HG03060 (cell line): ENCODE measurements at regions not wholly inside any gene's neighbourhood (a gene's known extent, or its start where the extent isn't known, plus 50 kb on each side); places are given as distances from the start of the nearest gene placed in this dataset.

ENCODE experiments used
- ATAC-seq: cut with Tn5 transposase; IDR thresholded peaks from one replicate; pipeline ENCODE4 v1.9.1; 2021; ENCODE audit warnings: low read depth, moderate number of reproducible peaks; ENCODE audit not compliant: unreplicated experiment

DNA sequence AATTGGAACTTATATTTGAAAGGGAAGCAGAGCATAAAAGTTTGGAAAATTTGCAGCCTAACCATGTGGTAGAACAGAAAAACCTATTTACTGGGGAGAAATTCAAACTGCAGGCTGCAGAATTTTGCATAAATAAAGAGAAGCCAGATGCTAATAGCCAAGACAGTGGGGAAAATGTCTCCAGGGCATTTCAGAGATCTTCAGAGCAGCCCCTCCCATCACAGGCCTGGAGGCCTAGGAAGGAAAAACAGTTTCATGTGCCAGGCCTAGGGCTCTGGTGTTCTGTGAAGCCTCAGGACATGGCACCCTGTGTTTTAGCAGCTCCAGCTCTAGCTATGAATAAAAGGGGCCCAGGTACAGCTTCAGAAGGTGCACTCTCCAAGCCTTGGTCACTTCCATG is 648.7 kb upstream of the FRG1 start:
- ATAC-seq: no peak

DNA sequence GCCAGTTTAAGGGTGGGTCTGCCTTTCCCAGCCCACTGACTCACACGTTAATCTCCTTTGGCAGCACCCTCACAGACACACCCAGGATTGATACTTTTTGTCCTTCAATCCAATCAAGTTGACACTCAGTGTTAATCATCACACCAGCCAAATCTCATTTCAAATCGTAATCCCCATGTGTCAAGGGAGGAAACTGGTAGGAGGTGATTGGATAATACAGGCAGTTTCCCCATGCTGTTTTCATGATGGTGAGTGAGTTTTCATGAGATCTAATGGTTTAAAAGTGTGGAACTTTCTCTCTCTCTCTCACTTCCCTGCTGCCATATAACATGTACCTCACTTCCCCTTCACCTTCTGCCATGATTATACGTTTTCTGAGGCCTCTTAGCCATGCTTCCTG is 647.2 kb upstream of the FRG1 start:
- ATAC-seq: no peak

DNA sequence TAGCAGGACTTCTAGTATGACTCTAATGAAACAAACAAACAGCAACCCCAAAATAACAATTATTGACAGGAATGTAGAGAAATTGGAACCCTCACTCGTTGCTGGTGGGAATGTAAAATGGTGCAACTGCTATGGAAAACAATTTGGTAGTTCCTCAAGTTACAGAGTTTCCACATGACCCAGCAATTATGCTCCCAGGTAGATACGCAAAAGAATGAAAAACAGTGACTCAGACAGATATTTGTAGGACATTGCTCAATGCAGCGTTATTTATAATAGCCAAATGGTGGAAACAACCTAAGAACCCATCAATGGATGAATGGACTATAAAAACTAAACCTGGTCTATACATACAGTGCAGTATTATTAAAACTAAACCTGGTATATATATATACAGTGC is 646.1 kb upstream of the FRG1 start:
- no peak for ATAC-seq

DNA sequence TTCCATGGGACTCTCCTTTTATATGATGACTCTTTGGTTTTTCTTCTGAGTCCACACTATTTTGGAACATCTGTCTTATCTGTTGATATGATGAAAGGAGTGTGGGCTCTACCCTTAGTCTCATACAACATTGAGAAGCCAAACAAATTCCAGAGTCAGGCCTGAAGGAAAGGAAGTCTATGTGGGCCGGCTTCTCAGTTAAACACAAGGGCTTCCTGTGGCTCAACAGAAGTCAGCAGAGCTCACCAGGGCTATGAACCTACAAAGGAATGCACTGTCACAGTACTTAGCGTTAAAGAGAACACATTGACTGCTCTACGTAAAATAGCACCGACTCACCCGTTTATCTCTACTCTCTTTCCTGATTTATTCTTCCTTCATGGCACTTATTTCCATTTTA is 641.0 kb upstream of the FRG1 start:
- ATAC-seq: no peak

DNA sequence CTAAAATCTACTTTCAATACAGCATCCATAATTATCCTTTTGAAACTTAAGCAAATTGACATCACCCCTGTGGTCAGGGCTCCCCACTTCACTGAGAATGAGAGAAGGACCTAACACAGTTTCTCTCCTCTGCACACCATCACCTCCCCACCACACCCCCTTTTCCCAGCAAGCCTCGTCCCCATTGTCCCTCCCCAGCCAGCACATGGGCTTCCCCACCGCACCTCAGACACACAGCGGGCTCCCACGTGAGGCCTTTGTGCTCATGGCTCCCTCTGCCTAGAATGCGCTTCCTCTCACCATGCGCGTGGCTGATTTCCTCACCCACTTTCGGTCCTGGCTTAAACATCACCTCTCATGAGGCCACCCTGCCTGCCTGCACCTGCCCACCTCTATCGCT is 639.0 kb upstream of the FRG1 start:
- no peak for ATAC-seq

DNA sequence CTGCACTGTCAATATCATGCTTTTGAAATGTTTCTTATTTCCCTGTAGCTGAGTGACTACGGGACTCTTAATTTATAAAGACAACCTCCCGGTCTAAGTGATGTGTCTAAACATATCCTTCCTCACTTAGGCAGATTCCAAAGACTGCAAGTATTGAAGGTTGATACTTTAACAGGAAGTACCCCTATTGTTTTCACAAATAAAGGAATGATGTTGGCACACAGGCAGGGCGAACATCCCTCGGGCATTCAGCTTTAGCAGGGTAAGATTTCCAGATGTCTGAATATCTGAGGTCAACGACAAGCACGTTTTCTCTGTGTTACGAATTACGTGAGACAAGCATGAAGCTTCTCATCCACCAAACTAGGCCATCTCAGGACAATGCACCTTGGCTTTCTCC is 638.0 kb upstream of the FRG1 start:
- ATAC-seq: no peak

DNA sequence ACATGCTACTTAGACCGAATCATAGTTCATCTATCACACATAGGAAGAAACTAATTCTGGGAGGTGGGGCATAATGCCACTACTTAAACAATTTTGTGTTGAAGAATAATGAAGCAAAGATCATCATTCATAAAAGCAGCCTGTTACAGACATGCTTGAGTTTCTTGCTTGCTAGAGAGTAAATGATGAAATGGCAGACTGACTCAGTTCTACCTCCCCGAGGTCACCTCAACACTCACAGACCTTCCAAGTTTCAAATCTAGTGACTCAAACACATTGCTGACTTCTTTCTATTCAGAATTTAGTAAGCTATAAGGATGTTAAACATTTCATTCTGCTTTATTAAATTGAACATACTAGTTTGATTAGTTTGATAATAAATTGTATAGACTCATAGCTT is 636.5 kb upstream of the FRG1 start:
- no peak for ATAC-seq

DNA sequence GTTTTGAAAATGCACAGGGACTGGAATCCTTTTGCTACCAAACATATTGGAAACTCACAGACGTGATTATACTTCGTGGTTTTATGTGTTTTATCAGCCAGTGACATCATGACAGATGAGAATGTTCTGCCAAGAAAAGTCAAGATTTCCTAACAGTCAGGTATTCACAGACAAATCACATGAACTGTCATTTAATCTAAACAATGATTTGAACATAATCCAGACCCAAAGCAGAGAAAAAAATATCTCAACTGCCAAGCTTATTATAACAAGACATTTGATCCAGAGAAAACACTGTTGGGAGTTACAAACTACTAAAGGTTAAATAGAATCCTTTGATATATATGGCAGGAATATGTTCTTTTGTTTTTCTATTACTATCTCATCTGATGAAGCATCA is 635.9 kb upstream of the FRG1 start:
- no peak for ATAC-seq

DNA sequence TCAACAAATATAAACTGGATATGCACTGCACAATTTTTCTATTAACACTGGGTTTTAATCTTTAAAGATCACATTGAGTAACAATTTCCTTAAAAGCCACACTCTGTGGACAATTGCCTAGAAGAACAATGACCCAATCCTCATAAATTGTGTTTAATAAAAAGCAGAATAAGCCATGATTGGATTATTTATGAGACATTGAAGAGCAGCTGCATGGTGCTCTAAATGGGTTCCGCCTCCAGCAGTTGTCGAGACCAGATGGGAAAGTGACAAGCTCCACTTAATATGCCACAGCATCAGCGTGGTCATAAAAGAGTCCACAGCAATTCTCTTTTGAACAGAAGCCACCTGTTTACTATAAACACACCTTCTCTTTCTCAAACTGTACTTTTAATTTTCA is 635.2 kb upstream of the FRG1 start:
- ATAC-seq: no peak

DNA sequence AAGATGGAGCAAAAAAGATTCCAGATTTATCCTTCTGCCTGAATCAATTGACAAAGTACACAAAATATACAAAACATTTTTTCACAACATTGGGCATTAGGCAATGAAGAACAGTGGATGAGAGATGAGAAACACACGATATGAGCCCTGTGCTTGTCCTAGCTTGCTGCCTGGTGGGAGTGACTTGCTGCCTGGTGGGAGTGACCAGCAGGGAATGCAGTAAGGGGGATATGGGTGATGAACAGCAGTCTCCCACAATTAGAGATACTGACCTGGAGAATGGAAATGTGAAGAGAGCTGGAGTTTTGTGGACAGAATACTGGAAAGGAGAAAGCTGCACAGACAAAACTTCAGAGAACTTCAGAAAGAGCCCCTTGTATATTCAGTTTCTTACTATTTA is 629.4 kb upstream of the FRG1 start:
- ATAC-seq: no peak

DNA sequence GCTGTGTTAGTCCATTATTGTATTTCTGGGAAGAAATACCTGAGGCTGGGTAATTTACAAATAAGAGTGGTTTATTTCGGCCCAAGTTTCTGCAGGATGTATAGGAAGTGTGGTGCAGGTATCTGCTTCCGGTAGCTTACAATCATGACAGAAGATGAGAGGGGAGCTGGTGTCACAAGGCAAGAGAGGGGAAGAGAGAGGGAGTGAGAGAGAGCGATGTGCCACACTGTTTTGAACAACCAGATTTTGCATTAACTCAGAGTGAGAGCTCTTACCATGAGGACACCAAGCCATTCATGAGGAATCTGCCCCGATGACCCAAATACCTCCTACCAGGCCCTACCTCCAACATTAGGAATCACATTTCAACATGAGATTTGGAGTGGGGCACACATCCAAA is 627.6 kb upstream of the FRG1 start:
- no peak for ATAC-seq

DNA sequence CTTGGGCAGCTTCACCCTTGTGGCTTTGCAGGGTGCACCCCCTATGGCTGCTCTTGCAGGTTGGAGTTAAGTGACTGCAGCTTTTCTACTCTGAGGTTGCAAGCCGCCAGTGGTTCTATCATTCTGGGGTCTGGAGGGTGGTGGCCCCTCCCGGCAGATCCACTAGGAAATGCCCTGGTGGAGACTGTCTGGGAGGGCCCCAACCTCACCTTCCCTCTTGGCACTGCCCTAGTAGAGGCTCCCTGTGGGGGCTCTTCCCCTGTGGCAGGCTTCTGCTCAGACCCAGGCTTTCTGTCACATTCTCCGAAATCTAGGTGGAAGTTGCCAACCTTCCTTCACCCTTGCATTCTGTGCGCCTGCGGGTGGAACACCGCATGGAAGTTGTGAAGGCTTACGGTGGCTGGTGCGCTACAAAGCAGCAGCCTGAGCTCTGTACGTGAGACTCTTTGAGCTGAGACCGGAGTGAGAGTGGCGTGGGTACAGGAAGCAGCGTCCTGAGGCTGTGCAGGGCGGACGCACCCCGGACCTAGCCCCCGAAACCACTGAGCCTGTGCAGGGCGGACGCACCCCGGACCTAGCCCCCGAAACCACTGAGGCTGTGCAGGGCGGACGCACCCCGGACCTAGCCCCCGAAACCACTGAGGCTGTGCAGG is 626.7 kb upstream of the FRG1 start:
- no peak for ATAC-seq

DNA sequence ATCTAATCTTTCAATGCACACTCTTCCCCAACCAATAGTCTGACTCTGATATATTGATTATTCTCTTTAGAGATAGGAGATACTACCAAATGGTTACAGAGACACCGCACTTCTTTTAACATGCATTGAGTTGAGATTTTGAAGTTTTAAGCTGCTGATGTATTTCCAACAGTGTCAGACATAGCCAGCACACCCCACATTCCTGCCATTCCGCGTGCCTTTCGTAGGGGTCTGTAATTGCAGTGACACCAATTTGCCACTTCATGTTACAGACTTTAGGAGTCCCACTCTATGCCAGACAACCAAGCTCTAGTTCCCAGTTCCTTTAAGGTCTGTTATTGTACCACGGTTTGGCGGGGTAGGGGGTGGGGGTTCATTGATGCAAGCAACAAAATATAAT is 618.2 kb upstream of the FRG1 start:
- no peak for ATAC-seq

DNA sequence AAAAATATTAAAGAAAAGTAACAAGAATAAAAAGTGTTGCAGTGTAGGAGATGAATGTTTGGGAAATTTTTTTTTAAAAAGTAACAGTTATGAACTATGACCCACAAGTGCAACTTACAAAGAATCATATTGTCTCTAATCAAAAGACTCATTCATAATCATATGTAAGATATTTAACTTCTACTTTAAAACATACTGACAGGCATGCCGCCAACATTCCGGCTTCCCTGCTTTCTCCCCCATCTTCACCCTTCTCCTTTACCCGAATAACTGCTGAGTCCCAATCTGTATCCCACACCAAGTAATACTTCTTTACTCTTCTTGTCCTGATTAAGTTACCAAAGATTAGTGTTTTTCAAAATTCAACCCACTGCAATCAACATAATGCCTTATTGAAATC is 598.8 kb upstream of the FRG1 start:
- ATAC-seq: no peak

DNA sequence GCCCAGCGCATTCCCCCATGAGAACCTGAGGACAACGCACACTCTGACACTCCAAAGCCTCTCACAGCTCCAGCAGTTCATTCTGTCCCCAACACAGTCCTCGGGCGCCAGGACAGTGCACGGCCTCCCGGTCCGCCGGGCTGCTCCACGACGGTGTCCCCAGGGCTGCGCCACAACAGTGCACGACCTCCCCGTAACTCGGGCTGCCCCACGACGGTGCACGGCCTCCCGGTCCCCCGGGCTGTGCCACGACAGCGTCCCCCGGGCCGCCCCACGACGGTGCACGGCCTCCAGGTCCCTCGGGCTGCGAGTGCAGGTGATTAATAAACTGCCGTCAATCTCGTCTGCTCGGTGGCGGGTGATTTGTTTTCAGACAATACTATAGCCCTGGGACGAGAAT is 585.1 kb upstream of the FRG1 start:
- ATAC-seq: no peak

DNA sequence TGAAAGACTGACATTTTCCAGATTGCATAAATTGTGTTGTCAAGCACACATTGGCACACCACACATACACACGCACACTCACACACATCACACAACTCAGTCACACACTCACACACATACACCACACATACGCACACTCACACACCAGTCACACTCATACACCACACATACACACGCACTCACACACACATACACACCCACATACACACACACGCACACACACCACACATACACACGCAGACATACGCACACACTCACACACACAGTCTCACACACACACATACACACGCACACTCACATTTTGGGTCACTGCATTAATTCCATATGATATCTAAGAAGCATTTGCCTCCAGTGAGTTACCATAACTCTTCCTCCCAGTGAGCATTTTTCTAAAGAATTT is 578.3 kb upstream of the FRG1 start:
- ATAC-seq: no peak

DNA sequence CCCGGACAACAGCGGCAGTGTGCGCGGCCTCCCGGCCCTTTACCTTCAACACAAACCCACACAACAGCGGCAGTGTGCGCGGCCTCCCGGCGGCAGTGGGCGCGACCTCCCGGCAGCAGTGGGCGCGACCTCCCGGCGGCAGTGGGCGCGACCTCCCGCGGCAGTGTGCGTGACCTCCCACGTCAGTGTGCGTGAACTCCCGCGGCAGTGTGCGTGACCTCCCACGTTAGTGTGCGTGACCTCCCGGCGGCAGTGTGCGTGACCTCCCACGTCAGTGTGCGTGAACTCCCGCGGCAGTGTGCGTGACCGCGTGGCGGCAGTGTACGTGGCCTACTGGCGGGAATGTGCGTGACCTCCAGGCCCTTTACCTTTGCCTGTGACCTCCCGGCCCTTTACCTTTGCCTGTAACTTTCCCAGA is 576.6 kb upstream of the FRG1 start:
- ATAC-seq: no peak

DNA sequence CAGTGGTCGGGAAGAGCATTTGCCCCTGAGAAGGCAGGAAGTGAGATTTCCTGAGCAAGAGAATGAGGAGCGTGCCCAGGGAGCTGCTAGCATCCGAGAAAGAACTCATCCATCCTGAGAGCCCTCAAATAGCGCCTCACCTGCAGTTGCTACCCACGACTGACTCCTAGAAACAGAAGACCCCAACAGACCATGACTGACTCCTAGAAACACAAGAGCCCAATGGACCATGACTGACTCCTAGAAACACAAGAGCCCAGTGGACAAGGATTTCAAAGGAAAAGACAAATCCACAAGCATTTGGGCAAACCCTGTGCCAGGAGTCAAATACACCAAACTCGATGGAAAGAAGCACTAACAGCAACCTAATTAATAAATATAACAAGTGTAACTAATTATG is 575.2 kb upstream of the FRG1 start:
- ATAC-seq: no peak

DNA sequence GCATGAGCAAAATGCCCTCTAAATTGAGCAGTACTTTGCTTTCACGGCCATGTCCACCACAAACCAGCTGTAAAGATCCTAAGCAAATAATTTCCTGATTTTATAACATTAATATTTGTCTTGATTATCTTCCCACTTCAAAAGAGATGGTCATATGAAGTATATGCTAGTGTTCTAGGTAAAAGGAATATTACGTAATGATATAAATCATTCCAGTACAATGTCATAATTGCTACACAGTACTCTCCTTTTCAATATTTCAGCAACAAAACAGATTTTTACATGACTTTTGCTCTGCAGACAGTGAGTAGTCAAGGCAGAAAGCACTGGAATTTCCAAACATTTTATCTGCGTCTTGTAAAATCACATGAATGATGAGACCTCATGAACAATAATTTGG is 572.8 kb upstream of the FRG1 start:
- ATAC-seq: no peak

DNA sequence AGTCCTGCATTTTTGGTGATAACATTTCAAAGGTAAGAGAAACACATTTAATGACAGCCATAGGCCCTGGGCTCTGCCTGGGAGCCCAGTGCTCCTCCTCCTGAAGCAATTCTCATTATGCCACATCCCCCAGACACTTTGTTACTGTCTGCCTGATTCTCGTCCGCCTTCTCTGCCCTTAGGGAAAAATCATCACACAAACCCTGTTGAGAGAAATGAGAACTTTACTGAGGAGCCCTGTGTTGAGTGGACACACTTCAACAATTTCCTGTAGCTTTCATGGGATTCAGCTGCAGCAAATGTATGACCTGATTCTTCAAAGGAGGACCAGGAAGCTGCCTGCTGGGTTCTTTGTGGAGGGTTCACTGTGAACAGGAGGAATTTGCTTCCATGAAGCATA is 566.5 kb upstream of the FRG1 start:
- no peak for ATAC-seq

DNA sequence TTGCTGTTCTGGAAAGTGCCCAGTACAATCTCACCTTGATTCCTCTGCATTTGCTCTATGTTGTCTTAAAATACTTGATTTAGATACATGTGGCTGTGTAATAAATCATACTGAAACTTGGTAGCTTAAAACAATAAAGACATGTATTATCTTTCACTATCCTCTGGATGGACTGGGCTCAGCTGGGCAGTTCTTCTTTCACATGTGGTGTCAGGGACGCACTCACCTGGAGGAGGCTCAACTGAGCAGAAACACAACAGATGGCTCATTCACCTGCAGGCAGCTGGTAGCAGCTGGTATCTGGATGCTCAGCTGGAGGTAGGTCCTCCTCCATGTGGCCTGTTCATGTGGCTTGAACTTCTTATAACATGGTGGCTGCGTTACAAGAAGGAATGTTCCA is 563.8 kb upstream of the FRG1 start:
- no peak for ATAC-seq

DNA sequence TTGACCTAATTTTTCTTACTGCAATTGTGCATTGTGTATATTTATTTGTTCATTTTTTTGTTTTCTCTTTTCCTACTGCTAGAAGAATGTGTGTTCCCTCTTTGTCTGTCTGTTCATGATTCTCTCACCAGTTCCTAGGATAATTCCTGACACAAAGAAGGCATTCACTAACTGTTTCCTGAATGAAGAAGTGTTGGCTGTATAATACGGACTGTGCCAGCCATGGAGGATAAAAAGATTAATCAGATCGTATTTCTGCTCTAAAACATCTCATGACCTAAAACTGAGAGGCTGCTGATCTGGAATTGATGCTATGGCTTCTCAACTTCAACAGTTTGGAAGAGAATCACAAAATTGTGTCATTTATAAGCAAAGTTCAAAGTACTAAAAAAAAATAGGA is 563.1 kb upstream of the FRG1 start:
- ATAC-seq: no peak

DNA sequence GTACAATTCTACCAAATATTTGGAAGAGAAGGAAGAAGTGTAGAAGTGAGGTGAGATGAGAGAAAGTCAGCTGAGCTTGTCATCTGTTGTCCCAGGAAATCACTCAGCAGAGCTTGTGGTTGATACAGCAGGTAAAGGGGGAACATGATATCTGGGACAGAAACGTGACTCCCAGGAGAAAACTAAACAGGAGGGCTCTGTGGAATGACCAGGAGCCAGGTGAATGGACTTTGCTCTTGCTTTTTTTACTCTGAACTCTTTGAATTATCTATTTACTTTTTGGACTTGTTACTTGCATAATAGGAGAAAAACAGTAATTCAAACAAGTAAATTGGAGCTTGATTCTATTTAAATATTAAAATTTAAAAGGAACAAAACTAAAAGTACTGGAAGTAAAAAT is 555.6 kb upstream of the FRG1 start:
- no peak for ATAC-seq
